ENCODE measurements at regions not wholly inside any gene's neighbourhood (a gene's known extent, or its start where the extent isn't known, plus 50 kb on each side); places are given as distances from the start of the nearest gene placed in this dataset.

- H3K4me3 ChIP-seq (replicated peaks; ENCODE audit: low read depth, low read length) = no peak overlapping the region
- DNase-seq (ENCODE audit: extremely low read depth, low read depth) = no peak
- no peak for TF ChIP-seq CTCF (IDR thresholded peaks at IDR 0.05; ENCODE audit: low read depth, low read length, missing control alignments)
Observed at GRCh38 chr12:77572371-77572770, 258.3 kb upstream of the NAV3 start.

DNA sequence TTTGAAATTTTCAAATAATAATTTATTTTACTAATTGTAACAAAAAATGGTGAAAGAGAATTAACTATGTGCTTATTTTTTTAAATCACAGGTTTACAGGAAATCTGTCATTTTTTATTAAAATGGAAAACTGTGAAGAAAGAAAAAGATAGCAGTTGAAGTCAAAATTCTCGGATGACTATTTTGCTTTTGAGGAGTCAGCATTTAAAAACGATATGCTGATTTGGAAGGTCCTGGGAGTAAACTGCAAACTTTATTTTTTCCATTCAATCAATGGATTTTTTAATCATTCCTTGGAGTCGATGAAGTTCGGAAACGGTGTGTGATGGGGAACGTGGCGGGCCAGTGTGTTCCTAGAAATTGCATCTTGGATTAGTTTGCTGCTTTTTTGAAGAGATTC is 258.9 kb upstream of the NAV3 start:
- no peak for DNase-seq (ENCODE audit: extremely low read depth, low read depth)
- TF ChIP-seq CTCF (IDR thresholded peaks at IDR 0.05; ENCODE audit: low read depth, low read length, missing control alignments) = no peak
- no peak overlapping the region for H3K4me3 ChIP-seq (replicated peaks; ENCODE audit: low read depth, low read length)

GRCh38 chr12:77571127-77571526 is 259.6 kb upstream of the NAV3 start:
- H3K4me3 ChIP-seq (replicated peaks; ENCODE audit: low read depth, low read length) = no peak overlapping the region
- no peak for TF ChIP-seq CTCF (IDR thresholded peaks at IDR 0.05; ENCODE audit: low read depth, low read length, missing control alignments)
- DNase-seq (ENCODE audit: extremely low read depth, low read depth) = no peak

DNA sequence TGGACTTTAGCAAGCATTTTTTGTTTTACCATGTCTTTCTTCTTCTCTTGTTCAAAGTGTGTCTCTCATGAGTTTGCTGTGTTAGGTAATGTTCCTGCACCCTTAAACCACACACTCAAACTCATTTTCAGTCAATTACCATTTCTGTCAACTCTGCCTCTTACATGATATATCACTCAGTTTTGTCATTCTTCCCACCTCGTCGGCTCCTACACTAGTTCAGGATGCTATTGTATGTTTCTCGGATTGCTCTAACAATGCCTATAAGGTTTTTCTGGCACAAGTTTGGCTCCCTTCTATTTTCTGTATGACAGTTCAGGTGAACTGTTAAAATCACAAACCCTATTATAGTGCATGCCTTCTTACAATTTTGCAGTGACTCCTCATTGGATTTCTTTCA is 260.8 kb upstream of the NAV3 start:
- H3K4me3 ChIP-seq (replicated peaks; ENCODE audit: low read depth, low read length) = no peak overlapping the region
- DNase-seq (ENCODE audit: extremely low read depth, low read depth) = no peak
- no peak for TF ChIP-seq CTCF (IDR thresholded peaks at IDR 0.05; ENCODE audit: low read depth, low read length, missing control alignments)

GRCh38 chr12:77560714-77561113 is 270.0 kb upstream of the NAV3 start:
- TF ChIP-seq CTCF (IDR thresholded peaks at IDR 0.05; ENCODE audit: low read depth, low read length, missing control alignments) = no peak
- DNase-seq (ENCODE audit: extremely low read depth, low read depth) = no peak
- no peak overlapping the region for H3K4me3 ChIP-seq (replicated peaks; ENCODE audit: low read depth, low read length)

DNA sequence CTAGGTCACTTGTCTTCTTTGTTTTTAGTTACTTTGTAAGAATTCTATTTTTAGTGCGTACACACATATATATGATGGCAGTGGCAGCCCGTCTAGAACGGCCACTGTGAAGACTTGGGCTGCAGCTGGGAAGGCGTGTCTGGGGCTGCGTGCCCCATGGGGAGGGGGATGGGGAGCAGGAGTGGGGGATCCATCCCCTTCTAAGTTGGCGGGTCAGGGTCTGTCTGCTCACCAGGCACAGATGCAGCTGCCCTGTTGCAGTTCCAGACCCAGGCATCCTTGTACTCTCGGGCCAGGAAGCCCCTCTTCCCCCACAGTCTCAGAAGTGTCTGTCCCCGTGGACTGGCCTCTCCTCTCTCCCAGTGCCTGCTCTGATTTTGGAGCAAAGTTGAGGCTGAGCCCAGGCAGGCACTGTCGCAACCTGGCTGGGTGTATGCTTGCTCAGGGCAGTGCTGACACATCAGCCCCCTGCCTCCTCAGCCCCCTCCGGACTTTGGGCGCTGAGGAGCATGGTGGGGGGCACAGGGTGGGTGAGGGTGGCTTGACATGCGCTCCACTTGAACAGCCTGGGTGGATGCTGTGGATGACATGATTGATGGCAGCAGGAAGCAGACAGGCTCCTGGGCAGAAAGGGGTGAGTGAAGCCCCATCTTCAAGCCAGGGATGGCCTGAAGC is 271.2 kb upstream of the NAV3 start:
- TF ChIP-seq CTCF (IDR thresholded peaks at IDR 0.05; ENCODE audit: low read depth, low read length, missing control alignments) = no peak
- no peak for DNase-seq (ENCODE audit: extremely low read depth, low read depth)
- no peak overlapping the region for H3K4me3 ChIP-seq (replicated peaks; ENCODE audit: low read depth, low read length)

- H3K4me3 ChIP-seq (replicated peaks; ENCODE audit: low read depth, low read length) = no peak overlapping the region
- no peak for DNase-seq (ENCODE audit: extremely low read depth, low read depth)
- TF ChIP-seq CTCF (IDR thresholded peaks at IDR 0.05; ENCODE audit: low read depth, low read length, missing control alignments) = no peak
Observed at GRCh38 chr12:77555074-77555473, 275.6 kb upstream of the NAV3 start.
